PC-9 (cell line): ENCODE measurements at regions not wholly inside any gene's neighbourhood (a gene's known extent, or its start where the extent isn't known, plus 50 kb on each side); places are given as distances from the start of the nearest gene placed in this dataset.

ENCODE experiments used
- BruUV-seq: library from RNA; stranded (reverse); fragments of 400-500 nt; replicated peaks from 2 replicates; lab custom pipeline; 2021; lab: Mats Ljungman, UMichigan
- CTCF ChIA-PET: fragments of 300-600 bp; sonication (Branson Sonifier 250); formaldehyde crosslinking; loops from one replicate; lab custom pipeline; 2022; ENCODE audit warnings: antibody characterized with exemption; lab: Charles Lee
- POLR2A ChIA-PET: fragments of 300-600 bp; sonication (Branson Sonifier 250); formaldehyde crosslinking; loops from one replicate; lab custom pipeline; 2022; ENCODE audit warnings: antibody characterized with exemption; ENCODE audit not compliant: unreplicated experiment; lab: Charles Lee
- DNase-seq, 2 experiments: peaks; one replicate each; pipeline versions ENCODE4 v3.0.0 to v3.0.0-alpha.2; 2015 to 2022; ENCODE audit warnings: mixed read lengths in 1 of 2
- H2AFZ ChIP-seq: fragments of 200-600 bp; sonication (generic); 2 replicates; pipeline ENCODE4 v1.8.1; 2017; ENCODE audit warnings: antibody characterized with exemption
- H3F3A ChIP-seq: fragments of 200-600 bp; sonication (generic); 2 replicates; pipeline ENCODE4 v1.8.1; 2017; ENCODE audit warnings: antibody characterized with exemption, mild to moderate bottlenecking, low read depth; ENCODE audit not compliant: insufficient read depth
- H3K27ac ChIP-seq: fragments of 200-600 bp; sonication (generic); 2 replicates; pipeline ENCODE4 v1.6.1; 2016; ENCODE audit warnings: mixed run types
- H3K27me3 ChIP-seq: fragments of 200-600 bp; sonication (generic); 2 replicates; pipeline ENCODE4 v1.6.1; 2016; ENCODE audit warnings: low read depth, mixed run types; ENCODE audit not compliant: insufficient read depth
- H3K36me3 ChIP-seq: fragments of 200-600 bp; sonication (generic); 2 replicates; pipeline ENCODE4 v1.6.1; 2016; ENCODE audit warnings: low read depth, mixed run types
- H3K4me1 ChIP-seq: fragments of 200-600 bp; sonication (generic); replicated peaks from 2 replicates; pipeline ENCODE4 v1.6.1; 2016; ENCODE audit warnings: mixed run types; ENCODE audit not compliant: insufficient read depth
- H3K4me2 ChIP-seq: fragments of 200-600 bp; sonication (generic); 2 replicates; pipeline ENCODE4 v1.6.1; 2017; ENCODE audit warnings: mixed run types
- H3K4me3 ChIP-seq: fragments of 200-600 bp; sonication (generic); 2 replicates; pipeline ENCODE4 v1.6.1; 2016; ENCODE audit warnings: mixed run types
- H3K79me2 ChIP-seq: fragments of 200-600 bp; sonication (generic); 2 replicates; pipeline ENCODE4 v1.6.1; 2017; ENCODE audit warnings: low read depth, mixed run types
- H3K9me2 ChIP-seq: fragments of 200-600 bp; sonication (generic); 2 replicates; pipeline ENCODE4 v1.8.1; 2017; ENCODE audit warnings: mild to moderate bottlenecking; ENCODE audit not compliant: insufficient read depth
- H3K9me3 ChIP-seq: fragments of 200-600 bp; sonication (generic); 2 replicates; pipeline ENCODE4 v1.8.1; 2016; ENCODE audit warnings: low read depth; ENCODE audit not compliant: insufficient read depth
- H4K20me1 ChIP-seq: fragments of 200-600 bp; sonication (generic); 2 replicates; pipeline ENCODE4 v1.8.1; 2017; ENCODE audit not compliant: insufficient read depth
- CTCF ChIP-seq: fragments of 200-600 bp; sonication (generic); conservative IDR thresholded peaks from 2 replicates; pipeline ENCODE4 v1.6.1; 2017; ENCODE audit warnings: mixed run types, antibody characterized with exemption, mild to moderate bottlenecking, moderate library complexity
- EZH2 ChIP-seq: fragments of 200-600 bp; sonication (generic); IDR thresholded peaks from 2 replicates; pipeline ENCODE4 v1.8.0; 2017; ENCODE audit warnings: antibody characterized with exemption, low read depth
- intact Hi-C: fragments of 100-400 bp; cut with micrococcal nuclease; formaldehyde crosslinking; loops from one replicate; pipeline ENCODE4 v1.10.0; 2022; ENCODE audit not compliant: unreplicated experiment

- Histone ChIP-seq H3K4me1 (no peaks in the 10 kb centered on the region), H3K4me2 (no peak overlapping the region), H3F3A (no peaks in the 10 kb centered on the region), H3K79me2 (no peaks in the 10 kb centered on the region), H3K9me2 (no peaks in the 10 kb centered on the region; the same call in 1 of the 2 replicates), H3K4me3 (no peak overlapping the region), H3K9me3 (peaks cover 7% of the 10 kb centered on the region; the same call in 1 of the 2 replicates), H2AFZ (no peak overlapping the region), H3K27me3 (no peaks in the 10 kb centered on the region), H3K36me3 (no peaks in the 10 kb centered on the region), H3K27ac (no peak overlapping the region), H4K20me1 (no peaks in the 10 kb centered on the region)
- POLR2A ChIA-PET, result no interaction called here
- DNase-seq, result no peak
- no TSS peak for BruUV-seq
- no peak for TF ChIP-seq EZH2
- no peak for TF ChIP-seq CTCF
- intact Hi-C loops, result no loop called here
- CTCF ChIA-PET, result no interaction called here
These were observed 1222.5 kb upstream of the NUDT12 start for GRCh38 chr5:104785097-104785496.

- Histone ChIP-seq H4K20me1 (no peaks in the 10 kb centered on the region), H3K4me1 (no peaks in the 10 kb centered on the region), H3K4me2 (no peak overlapping the region), H2AFZ (no peak overlapping the region), H3K9me3 (no peaks in the 10 kb centered on the region), H3K27me3 (no peaks in the 10 kb centered on the region), H3K27ac (no peak overlapping the region), H3K9me2 (no peaks in the 10 kb centered on the region), H3K36me3 (no peaks in the 10 kb centered on the region), H3K79me2 (no peaks in the 10 kb centered on the region), H3F3A (no peaks in the 10 kb centered on the region), H3K4me3 (no peak overlapping the region)
- no peak for TF ChIP-seq EZH2
- CTCF ChIA-PET, result no interaction called here
- no peak for DNase-seq
- POLR2A ChIA-PET, result no interaction called here
- BruUV-seq, result no TSS peak
- intact Hi-C loops, result no loop called here
These were observed 1211.8 kb upstream of the NUDT12 start for GRCh38 chr5:104774372-104774771.

- Histone ChIP-seq H3K27ac (no peak overlapping the region), H3K4me2 (no peak overlapping the region), H3K79me2 (no peaks in the 10 kb centered on the region), H3K4me3 (no peak overlapping the region), H4K20me1 (no peaks in the 10 kb centered on the region), H3K9me2 (no peaks in the 10 kb centered on the region), H3K27me3 (no peaks in the 10 kb centered on the region), H2AFZ (no peak overlapping the region), H3K9me3 (no peaks in the 10 kb centered on the region), H3K4me1 (no peaks in the 10 kb centered on the region), H3K36me3 (no peaks in the 10 kb centered on the region), H3F3A (no peaks in the 10 kb centered on the region)
- intact Hi-C loops, result no loop called here
- CTCF ChIA-PET, result no interaction called here
- no peak for TF ChIP-seq EZH2
- no TSS peak for BruUV-seq
- POLR2A ChIA-PET, result no interaction called here
- DNase-seq, result no peak
These were observed 1201.6 kb upstream of the NUDT12 start for GRCh38 chr5:104764197-104764596.

GRCh38 chr5:104763216-104763615 lies 1200.6 kb upstream of the NUDT12 start:
- TF ChIP-seq EZH2 (no peak), CTCF (no peak)
- H3K4me1 ChIP-seq, result no peaks in the 10 kb centered on the region
- POLR2A ChIA-PET, result no interaction called here
- no peaks in the 10 kb centered on the region for H3K36me3 ChIP-seq
- intact Hi-C loops, result no loop called here
- H3K27ac ChIP-seq, result no peak overlapping the region
- CTCF ChIA-PET, result no interaction called here
- no peak overlapping the region for H3K4me2 ChIP-seq
- no peaks in the 10 kb centered on the region for H3K9me2 ChIP-seq
- no peak for DNase-seq
- no TSS peak for BruUV-seq
- no peaks in the 10 kb centered on the region for H3K9me3 ChIP-seq
- no peak overlapping the region for H3K4me3 ChIP-seq
- no peaks in the 10 kb centered on the region for H4K20me1 ChIP-seq
- H2AFZ ChIP-seq, result no peak overlapping the region
- H3K79me2 ChIP-seq, result no peaks in the 10 kb centered on the region
- no peaks in the 10 kb centered on the region for H3F3A ChIP-seq
- H3K27me3 ChIP-seq, result no peaks in the 10 kb centered on the region
